ENCODE measurements at regions not wholly inside any gene's neighbourhood (a gene's known extent, or its start where the extent isn't known, plus 50 kb on each side); places are given as distances from the start of the nearest gene placed in this dataset.

DNA sequence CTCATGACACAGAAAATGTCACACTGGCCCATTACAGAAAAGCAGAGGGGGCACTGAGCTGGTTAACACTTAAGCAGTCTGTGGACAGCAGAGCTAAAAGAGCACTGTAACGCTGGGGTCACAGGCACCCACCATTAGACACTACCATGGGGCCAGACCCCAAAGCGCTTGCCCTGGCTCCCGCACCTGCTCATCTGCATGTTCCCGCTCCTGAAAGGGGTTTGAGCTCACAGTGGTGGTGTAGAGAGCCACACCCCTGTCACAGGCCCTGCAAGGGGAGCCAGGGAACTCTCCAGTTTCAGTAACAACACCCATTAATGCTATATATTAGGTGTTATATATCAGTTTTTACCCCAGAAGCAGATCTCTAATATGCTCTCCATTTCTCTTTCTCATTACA is 187.0 kb downstream of the ANKRD50 start:
- H3K27me3 ChIP-seq (replicated peaks; ENCODE audit: control insufficient read depth, insufficient read depth, low read length, poor library complexity, severe bottlenecking) = no peaks in the 10 kb centered on the region
- no peak for DNase-seq
- H3K27ac ChIP-seq (ENCODE audit: insufficient read depth, low read length, poor library complexity, severe bottlenecking) = no peak overlapping the region
- H3K4me3 ChIP-seq (ENCODE audit: insufficient read depth, low read depth, low read length, poor library complexity, severe bottlenecking) = no peak overlapping the region
- H3K4me1 ChIP-seq (ENCODE audit: control insufficient read depth, insufficient read depth, low read length, poor library complexity, severe bottlenecking) = no peaks in the 10 kb centered on the region
- H3K36me3 ChIP-seq (ENCODE audit: control insufficient read depth, insufficient read depth, low read length) = no peaks in the 10 kb centered on the region
- H3K9me3 ChIP-seq (ENCODE audit: control insufficient read depth, low read length) = no peaks in the 10 kb centered on the region

DNA sequence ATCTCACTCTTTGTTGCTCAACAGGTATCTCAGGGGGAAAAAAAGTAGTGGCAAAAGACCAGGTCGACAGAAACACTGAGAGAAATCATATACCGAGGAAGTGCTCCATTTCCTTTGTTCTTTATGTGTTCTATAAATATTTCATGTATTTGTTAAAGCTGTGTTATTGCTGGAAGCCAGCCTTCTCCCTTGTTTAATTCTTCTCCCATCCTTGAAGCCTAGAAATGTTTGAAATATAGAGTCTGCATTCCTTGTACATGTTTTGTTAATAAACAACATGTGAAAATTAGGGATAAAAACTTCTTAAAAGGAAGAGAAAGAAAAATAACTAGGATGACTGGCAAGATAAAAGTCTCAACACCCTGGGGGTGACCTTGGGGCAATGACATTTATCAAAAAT is 186.2 kb downstream of the ANKRD50 start:
- no peaks in the 10 kb centered on the region for H3K36me3 ChIP-seq (ENCODE audit: control insufficient read depth, insufficient read depth, low read length)
- H3K27me3 ChIP-seq (replicated peaks; ENCODE audit: control insufficient read depth, insufficient read depth, low read length, poor library complexity, severe bottlenecking) = no peaks in the 10 kb centered on the region
- no peak for DNase-seq
- H3K27ac ChIP-seq (ENCODE audit: insufficient read depth, low read length, poor library complexity, severe bottlenecking) = no peak overlapping the region
- H3K4me1 ChIP-seq (ENCODE audit: control insufficient read depth, insufficient read depth, low read length, poor library complexity, severe bottlenecking) = no peaks in the 10 kb centered on the region
- H3K4me3 ChIP-seq (ENCODE audit: insufficient read depth, low read depth, low read length, poor library complexity, severe bottlenecking) = no peak overlapping the region
- no peaks in the 10 kb centered on the region for H3K9me3 ChIP-seq (ENCODE audit: control insufficient read depth, low read length)

DNA sequence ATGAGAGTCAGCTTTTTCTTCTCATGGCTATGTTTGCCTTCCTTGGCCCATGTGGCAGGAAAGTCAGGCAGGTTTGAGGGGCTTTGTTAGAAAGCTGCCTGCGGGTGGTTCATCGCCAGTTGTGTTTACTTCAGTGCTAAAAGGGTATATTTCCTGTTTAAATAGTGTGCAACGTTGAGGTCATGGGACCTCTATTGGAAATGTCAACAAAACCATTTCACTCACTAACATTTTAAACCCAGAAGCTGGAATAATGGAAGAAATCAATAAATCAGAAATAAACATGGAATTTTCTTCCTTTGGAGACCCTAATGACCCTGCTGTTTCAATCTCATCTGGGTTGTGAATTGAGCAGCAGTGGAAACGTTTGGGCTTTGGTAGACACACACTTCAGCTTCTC is 185.8 kb downstream of the ANKRD50 start:
- Histone ChIP-seq H3K27ac (ENCODE audit: insufficient read depth, low read length, poor library complexity, severe bottlenecking) (no peak overlapping the region), H3K4me1 (ENCODE audit: control insufficient read depth, insufficient read depth, low read length, poor library complexity, severe bottlenecking) (no peaks in the 10 kb centered on the region), H3K27me3 (replicated peaks; ENCODE audit: control insufficient read depth, insufficient read depth, low read length, poor library complexity, severe bottlenecking) (no peaks in the 10 kb centered on the region), H3K36me3 (ENCODE audit: control insufficient read depth, insufficient read depth, low read length) (no peaks in the 10 kb centered on the region), H3K9me3 (ENCODE audit: control insufficient read depth, low read length) (no peaks in the 10 kb centered on the region), H3K4me3 (ENCODE audit: insufficient read depth, low read depth, low read length, poor library complexity, severe bottlenecking) (no peak overlapping the region)
- DNase-seq = no peak

DNA sequence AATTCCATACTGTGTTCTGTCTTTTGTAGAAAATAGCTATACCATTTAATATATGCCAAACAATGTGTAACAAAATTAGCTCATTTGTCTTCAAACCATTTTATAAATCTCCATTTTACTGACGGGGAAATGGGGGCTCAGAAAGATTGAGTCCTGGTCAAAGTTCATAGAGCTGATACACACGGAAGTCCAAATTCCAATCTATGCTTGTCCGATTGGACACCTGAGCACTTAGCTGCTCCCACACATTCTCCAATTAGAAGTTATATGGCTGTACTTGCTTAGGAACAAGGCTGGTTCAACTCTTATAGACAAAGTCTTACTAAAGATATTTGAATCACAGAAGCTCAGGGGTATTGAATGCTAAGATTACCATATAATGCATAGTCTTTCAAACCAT is 185.2 kb downstream of the ANKRD50 start:
- Histone ChIP-seq H3K36me3 (ENCODE audit: control insufficient read depth, insufficient read depth, low read length) (no peaks in the 10 kb centered on the region), H3K4me1 (ENCODE audit: control insufficient read depth, insufficient read depth, low read length, poor library complexity, severe bottlenecking) (no peaks in the 10 kb centered on the region), H3K9me3 (ENCODE audit: control insufficient read depth, low read length) (no peaks in the 10 kb centered on the region), H3K27ac (ENCODE audit: insufficient read depth, low read length, poor library complexity, severe bottlenecking) (no peak overlapping the region), H3K27me3 (replicated peaks; ENCODE audit: control insufficient read depth, insufficient read depth, low read length, poor library complexity, severe bottlenecking) (no peaks in the 10 kb centered on the region), H3K4me3 (ENCODE audit: insufficient read depth, low read depth, low read length, poor library complexity, severe bottlenecking) (no peak overlapping the region)
- no peak for DNase-seq

DNA sequence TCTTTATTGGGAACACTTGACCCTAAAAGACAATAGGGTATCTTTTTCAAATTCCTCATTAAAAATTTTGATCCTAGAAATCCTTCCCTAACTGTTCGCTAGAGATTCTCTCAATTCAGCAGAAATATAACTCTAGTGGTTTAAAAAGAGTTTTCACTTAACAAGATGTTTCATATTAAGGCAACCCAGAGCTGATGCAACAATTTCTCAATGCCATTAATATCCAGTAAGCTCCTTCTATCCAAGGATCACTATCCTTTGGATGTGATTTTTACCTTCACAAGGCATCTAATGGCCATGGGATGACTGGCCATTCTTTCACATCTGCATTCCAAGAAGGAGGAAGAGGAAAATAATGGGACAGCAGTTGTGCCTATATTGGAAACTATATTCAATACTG is 183.4 kb downstream of the ANKRD50 start:
- no peaks in the 10 kb centered on the region for H3K27me3 ChIP-seq (replicated peaks; ENCODE audit: control insufficient read depth, insufficient read depth, low read length, poor library complexity, severe bottlenecking)
- H3K27ac ChIP-seq (ENCODE audit: insufficient read depth, low read length, poor library complexity, severe bottlenecking) = no peak overlapping the region
- no peaks in the 10 kb centered on the region for H3K36me3 ChIP-seq (ENCODE audit: control insufficient read depth, insufficient read depth, low read length)
- no peaks in the 10 kb centered on the region for H3K4me1 ChIP-seq (ENCODE audit: control insufficient read depth, insufficient read depth, low read length, poor library complexity, severe bottlenecking)
- H3K4me3 ChIP-seq (ENCODE audit: insufficient read depth, low read depth, low read length, poor library complexity, severe bottlenecking) = no peak overlapping the region
- DNase-seq = no peak
- no peaks in the 10 kb centered on the region for H3K9me3 ChIP-seq (ENCODE audit: control insufficient read depth, low read length)

DNA sequence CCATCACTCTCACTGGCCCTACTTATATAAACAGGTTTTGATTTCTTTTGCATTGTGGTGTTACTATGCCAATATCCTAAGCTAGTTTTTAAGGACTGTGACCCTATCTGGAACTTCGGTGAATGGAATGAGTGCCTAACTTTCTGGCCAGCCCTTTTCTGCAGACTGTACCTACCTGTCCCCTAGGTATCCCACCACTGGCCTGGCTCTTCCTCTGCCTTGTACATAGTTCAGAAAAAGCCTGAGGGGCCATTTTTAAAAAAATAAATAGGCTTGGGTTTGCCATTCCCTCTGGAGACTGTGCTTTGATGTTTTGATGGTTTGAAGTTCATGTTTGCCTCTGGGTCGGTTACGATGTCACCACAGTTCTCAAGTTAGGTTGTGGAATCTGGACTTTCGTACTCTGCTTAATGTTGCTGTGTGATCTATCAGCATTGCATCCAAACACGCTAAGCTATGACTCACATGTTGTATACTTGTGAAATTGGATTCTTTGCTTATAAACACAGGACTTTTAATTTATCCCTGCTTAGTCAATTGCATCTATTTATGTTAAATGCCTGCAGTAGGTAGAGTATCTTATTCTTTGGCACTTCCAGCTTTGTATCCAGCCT is 182.0 kb downstream of the ANKRD50 start:
- DNase-seq = no peak
- H3K27ac ChIP-seq (ENCODE audit: insufficient read depth, low read length, poor library complexity, severe bottlenecking) = no peak overlapping the region

DNA sequence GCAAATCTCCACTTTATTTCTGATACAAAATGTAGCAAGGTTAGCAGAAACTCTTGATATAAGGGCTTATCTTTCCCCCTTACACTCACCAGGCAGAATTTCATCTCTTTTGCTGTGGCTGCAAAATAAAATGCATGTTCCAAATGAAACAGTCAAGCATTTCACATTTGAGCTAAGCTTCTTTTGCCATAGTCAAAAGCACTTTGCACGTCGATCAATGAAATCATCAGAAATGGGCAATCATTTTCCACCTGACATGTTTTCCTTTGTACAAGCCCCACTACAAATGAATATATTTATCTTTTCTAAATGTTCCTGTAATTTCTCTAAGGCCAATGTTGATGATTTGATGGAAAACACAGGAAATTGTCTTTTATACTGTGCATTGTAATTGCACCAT is 178.4 kb downstream of the ANKRD50 start:
- H3K27me3 ChIP-seq (replicated peaks; ENCODE audit: control insufficient read depth, insufficient read depth, low read length, poor library complexity, severe bottlenecking) = no peaks in the 10 kb centered on the region
- H3K9me3 ChIP-seq (ENCODE audit: control insufficient read depth, low read length) = no peaks in the 10 kb centered on the region
- H3K27ac ChIP-seq (ENCODE audit: insufficient read depth, low read length, poor library complexity, severe bottlenecking) = no peak overlapping the region
- H3K36me3 ChIP-seq (ENCODE audit: control insufficient read depth, insufficient read depth, low read length) = no peaks in the 10 kb centered on the region
- no peak overlapping the region for H3K4me3 ChIP-seq (ENCODE audit: insufficient read depth, low read depth, low read length, poor library complexity, severe bottlenecking)
- no peak for DNase-seq
- H3K4me1 ChIP-seq (ENCODE audit: control insufficient read depth, insufficient read depth, low read length, poor library complexity, severe bottlenecking) = no peaks in the 10 kb centered on the region

More for the DNA sequence above, 182.0 kb downstream of the ANKRD50 start:
- no peak overlapping the region for H3K4me3 ChIP-seq (ENCODE audit: insufficient read depth, low read depth, low read length, poor library complexity, severe bottlenecking)
- H3K4me1 ChIP-seq (ENCODE audit: control insufficient read depth, insufficient read depth, low read length, poor library complexity, severe bottlenecking) = no peaks in the 10 kb centered on the region
- no peaks in the 10 kb centered on the region for H3K9me3 ChIP-seq (ENCODE audit: control insufficient read depth, low read length)
- H3K36me3 ChIP-seq (ENCODE audit: control insufficient read depth, insufficient read depth, low read length) = no peaks in the 10 kb centered on the region
- H3K27me3 ChIP-seq (replicated peaks; ENCODE audit: control insufficient read depth, insufficient read depth, low read length, poor library complexity, severe bottlenecking) = no peaks in the 10 kb centered on the region

DNA sequence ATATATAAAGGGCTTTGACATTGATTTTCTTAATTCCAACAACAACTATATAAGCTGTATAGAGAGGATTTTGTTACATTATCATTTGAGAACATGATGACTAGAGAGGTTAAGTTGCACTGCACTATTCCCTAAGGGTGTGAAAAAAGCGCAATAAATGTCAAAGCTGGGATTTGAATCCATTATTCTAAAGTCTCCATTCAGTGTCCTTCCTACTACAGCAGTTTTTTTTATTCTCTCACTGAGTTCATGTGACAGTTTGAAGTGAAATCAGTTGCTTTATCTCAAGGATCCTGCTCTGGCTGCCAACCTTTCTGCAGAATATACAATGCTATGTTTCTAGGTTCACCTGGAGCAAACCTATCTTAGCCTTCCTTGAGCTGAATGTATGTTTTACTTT is 177.5 kb downstream of the ANKRD50 start:
- no peaks in the 10 kb centered on the region for H3K36me3 ChIP-seq (ENCODE audit: control insufficient read depth, insufficient read depth, low read length)
- DNase-seq = no peak
- no peak overlapping the region for H3K4me3 ChIP-seq (ENCODE audit: insufficient read depth, low read depth, low read length, poor library complexity, severe bottlenecking)
- H3K9me3 ChIP-seq (ENCODE audit: control insufficient read depth, low read length) = no peaks in the 10 kb centered on the region
- H3K4me1 ChIP-seq (ENCODE audit: control insufficient read depth, insufficient read depth, low read length, poor library complexity, severe bottlenecking) = no peaks in the 10 kb centered on the region
- H3K27ac ChIP-seq (ENCODE audit: insufficient read depth, low read length, poor library complexity, severe bottlenecking) = no peak overlapping the region
- H3K27me3 ChIP-seq (replicated peaks; ENCODE audit: control insufficient read depth, insufficient read depth, low read length, poor library complexity, severe bottlenecking) = no peaks in the 10 kb centered on the region

DNA sequence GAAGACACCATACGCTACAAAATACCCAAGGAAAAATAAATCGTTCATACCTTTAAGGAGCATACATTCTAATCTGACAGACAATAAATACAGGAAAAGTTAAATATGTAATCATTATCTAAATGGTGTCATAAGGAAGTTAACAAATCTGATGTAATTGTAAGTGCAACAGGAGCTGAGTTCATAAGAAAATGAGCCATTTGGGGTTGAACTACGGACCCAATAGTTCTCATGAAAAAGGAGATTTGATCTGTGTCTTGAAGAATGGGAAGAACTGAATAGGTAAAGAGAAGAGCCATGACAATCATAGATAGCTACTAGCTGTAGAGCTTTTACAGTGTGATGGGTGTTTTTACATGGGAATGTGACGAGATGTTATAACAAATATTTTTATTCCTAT is 175.6 kb downstream of the ANKRD50 start:
- Histone ChIP-seq H3K27ac (ENCODE audit: insufficient read depth, low read length, poor library complexity, severe bottlenecking) (no peak overlapping the region), H3K27me3 (replicated peaks; ENCODE audit: control insufficient read depth, insufficient read depth, low read length, poor library complexity, severe bottlenecking) (no peaks in the 10 kb centered on the region), H3K36me3 (ENCODE audit: control insufficient read depth, insufficient read depth, low read length) (no peaks in the 10 kb centered on the region), H3K9me3 (ENCODE audit: control insufficient read depth, low read length) (no peaks in the 10 kb centered on the region), H3K4me3 (ENCODE audit: insufficient read depth, low read depth, low read length, poor library complexity, severe bottlenecking) (no peak overlapping the region), H3K4me1 (ENCODE audit: control insufficient read depth, insufficient read depth, low read length, poor library complexity, severe bottlenecking) (no peaks in the 10 kb centered on the region)
- DNase-seq = no peak

DNA sequence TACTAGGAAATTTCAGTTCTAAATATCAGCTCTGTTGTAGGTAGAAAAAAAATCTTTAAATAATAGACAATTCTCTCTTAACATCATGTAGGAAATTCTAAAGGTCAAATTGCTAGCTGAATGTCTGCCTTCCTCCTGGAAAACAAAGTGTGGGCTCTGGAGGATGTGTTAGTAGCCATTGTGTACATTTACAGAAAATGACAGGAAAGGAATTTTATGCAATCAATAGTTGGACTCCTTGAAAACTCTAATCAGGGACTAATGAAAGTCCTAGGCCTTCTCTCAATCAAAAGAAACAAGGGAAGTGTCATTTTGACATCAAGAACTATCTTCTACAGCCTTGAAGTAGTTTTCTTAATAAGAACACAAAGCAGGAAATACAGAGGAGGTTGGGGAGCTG is 174.6 kb downstream of the ANKRD50 start:
- H3K36me3 ChIP-seq (ENCODE audit: control insufficient read depth, insufficient read depth, low read length) = no peaks in the 10 kb centered on the region
- H3K4me1 ChIP-seq (ENCODE audit: control insufficient read depth, insufficient read depth, low read length, poor library complexity, severe bottlenecking) = no peaks in the 10 kb centered on the region
- no peak overlapping the region for H3K27ac ChIP-seq (ENCODE audit: insufficient read depth, low read length, poor library complexity, severe bottlenecking)
- H3K4me3 ChIP-seq (ENCODE audit: insufficient read depth, low read depth, low read length, poor library complexity, severe bottlenecking) = no peak overlapping the region
- no peaks in the 10 kb centered on the region for H3K27me3 ChIP-seq (replicated peaks; ENCODE audit: control insufficient read depth, insufficient read depth, low read length, poor library complexity, severe bottlenecking)
- DNase-seq = no peak
- H3K9me3 ChIP-seq (ENCODE audit: control insufficient read depth, low read length) = no peaks in the 10 kb centered on the region

DNA sequence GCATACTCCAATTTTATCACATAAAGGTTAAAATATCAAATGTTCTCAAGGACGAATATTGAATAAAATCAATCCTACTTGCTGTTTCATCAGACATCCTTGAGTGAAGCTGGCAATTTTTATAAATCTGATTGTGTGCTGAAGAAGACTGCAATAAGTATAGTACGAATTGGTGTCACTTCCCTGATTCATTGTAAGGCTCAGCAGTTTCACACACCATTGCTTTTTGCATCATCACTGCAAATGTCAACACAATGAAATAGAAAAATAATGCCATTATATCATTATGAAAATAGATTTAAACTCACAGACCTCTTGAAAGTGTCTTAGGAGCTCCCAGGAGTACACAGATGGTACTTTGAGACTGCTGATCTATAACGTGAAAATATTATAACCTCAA is 172.5 kb downstream of the ANKRD50 start:
- H3K4me3 ChIP-seq (ENCODE audit: insufficient read depth, low read depth, low read length, poor library complexity, severe bottlenecking) = no peak overlapping the region
- no peaks in the 10 kb centered on the region for H3K27me3 ChIP-seq (replicated peaks; ENCODE audit: control insufficient read depth, insufficient read depth, low read length, poor library complexity, severe bottlenecking)
- no peak overlapping the region for H3K27ac ChIP-seq (ENCODE audit: insufficient read depth, low read length, poor library complexity, severe bottlenecking)
- no peaks in the 10 kb centered on the region for H3K9me3 ChIP-seq (ENCODE audit: control insufficient read depth, low read length)
- no peaks in the 10 kb centered on the region for H3K36me3 ChIP-seq (ENCODE audit: control insufficient read depth, insufficient read depth, low read length)
- no peak for DNase-seq
- H3K4me1 ChIP-seq (ENCODE audit: control insufficient read depth, insufficient read depth, low read length, poor library complexity, severe bottlenecking) = no peaks in the 10 kb centered on the region

All from effector memory CD4-positive, alpha-beta T cell (primary cell).